ENCODE measurements at regions not wholly inside any gene's neighbourhood (a gene's known extent, or its start where the extent isn't known, plus 50 kb on each side); places are given as distances from the start of the nearest gene placed in this dataset.
"Not testable (repeated sequence)": the region's sequence is repeated elsewhere in the genome, so short reads cannot be mapped to it uniquely, and the experiment has no call there.

GRCh38 chr1:218510153-218510772 lies 165.1 kb downstream of the TGFB2 start:
- Histone ChIP-seq H3K9me3 (ENCODE audit: severe bottlenecking) (peaks cover 20% of the 10 kb centered on the region), H3K36me3 (no peaks in the 10 kb centered on the region), H3K27ac (no peak overlapping the region), H3K27me3 (ENCODE audit: insufficient read depth, low read depth, severe bottlenecking) (no peaks in the 10 kb centered on the region), H3K4me3 (ENCODE audit: low read depth, low read length) (no peak overlapping the region)
- DNase-seq: no peak
- no peak for TF ChIP-seq CTCF (IDR thresholded peaks at IDR 0.05; ENCODE audit: low read depth, low read length)

- Histone ChIP-seq H3K27me3 (ENCODE audit: insufficient read depth, low read depth, severe bottlenecking) (no peaks in the 10 kb centered on the region), H3K9me3 (ENCODE audit: severe bottlenecking) (peaks cover 8% of the 10 kb centered on the region), H3K27ac (no peak overlapping the region), H3K4me3 (ENCODE audit: low read depth, low read length) (no peak overlapping the region), H3K36me3 (no peaks in the 10 kb centered on the region)
- no peak for DNase-seq
- TF ChIP-seq CTCF (IDR thresholded peaks at IDR 0.05; ENCODE audit: low read depth, low read length): no peak
Measured at GRCh38 chr1:218513328-218513727, 168.2 kb downstream of the TGFB2 start.

- no peak for TF ChIP-seq CTCF (IDR thresholded peaks at IDR 0.05; ENCODE audit: low read depth, low read length)
Measured at GRCh38 chr1:218514689-218515088, 169.6 kb downstream of the TGFB2 start.

GRCh38 chr1:218516526-218516925 lies 171.4 kb downstream of the TGFB2 start:
- TF ChIP-seq CTCF (IDR thresholded peaks at IDR 0.05; ENCODE audit: low read depth, low read length): no peak
- DNase-seq: no peak
- H3K27ac ChIP-seq: no peak overlapping the region

More at GRCh38 chr1:218514689-218515088, 169.6 kb downstream of the TGFB2 start:
- Histone ChIP-seq H3K36me3 (no peaks in the 10 kb centered on the region), H3K27me3 (ENCODE audit: insufficient read depth, low read depth, severe bottlenecking) (no peaks in the 10 kb centered on the region), H3K9me3 (ENCODE audit: severe bottlenecking) (peaks cover 2% of the 10 kb centered on the region), H3K4me3 (ENCODE audit: low read depth, low read length) (no peak overlapping the region), H3K27ac (no peak overlapping the region)
- no peak for DNase-seq

GRCh38 chr1:218517459-218517858 lies 172.3 kb downstream of the TGFB2 start:
- Histone ChIP-seq H3K27ac (no peak overlapping the region), H3K27me3 (ENCODE audit: insufficient read depth, low read depth, severe bottlenecking) (no peaks in the 10 kb centered on the region), H3K9me3 (ENCODE audit: severe bottlenecking) (peaks cover 2% of the 10 kb centered on the region), H3K36me3 (no peaks in the 10 kb centered on the region), H3K4me3 (ENCODE audit: low read depth, low read length) (no peak overlapping the region)
- no peak for TF ChIP-seq CTCF (IDR thresholded peaks at IDR 0.05; ENCODE audit: low read depth, low read length)
- DNase-seq: no peak

More at GRCh38 chr1:218516526-218516925, 171.4 kb downstream of the TGFB2 start:
- peaks cover 2% of the 10 kb centered on the region for H3K9me3 ChIP-seq (ENCODE audit: severe bottlenecking)
- H3K36me3 ChIP-seq: no peaks in the 10 kb centered on the region
- no peaks in the 10 kb centered on the region for H3K27me3 ChIP-seq (ENCODE audit: insufficient read depth, low read depth, severe bottlenecking)
- no peak overlapping the region for H3K4me3 ChIP-seq (ENCODE audit: low read depth, low read length)

GRCh38 chr1:218518216-218518740 lies 173.1 kb downstream of the TGFB2 start:
- no peak for TF ChIP-seq CTCF (IDR thresholded peaks at IDR 0.05; ENCODE audit: low read depth, low read length)
- no peak for DNase-seq
- H3K9me3 ChIP-seq (ENCODE audit: severe bottlenecking): peaks cover 2% of the 10 kb centered on the region
- H3K27ac ChIP-seq: no peak overlapping the region
- no peaks in the 10 kb centered on the region for H3K27me3 ChIP-seq (ENCODE audit: insufficient read depth, low read depth, severe bottlenecking)
- no peaks in the 10 kb centered on the region for H3K36me3 ChIP-seq
- no peak overlapping the region for H3K4me3 ChIP-seq (ENCODE audit: low read depth, low read length)

GRCh38 chr1:218520646-218521045 lies 175.5 kb downstream of the TGFB2 start:
- not testable (repeated sequence) for H3K27ac ChIP-seq; H3K27me3 ChIP-seq (ENCODE audit: insufficient read depth, low read depth, severe bottlenecking); DNase-seq; H3K4me3 ChIP-seq (ENCODE audit: low read depth, low read length); H3K36me3 ChIP-seq; H3K9me3 ChIP-seq (ENCODE audit: severe bottlenecking)
